ENCODE measurements at regions not wholly inside any gene's neighbourhood (a gene's known extent, or its start where the extent isn't known, plus 50 kb on each side); places are given as distances from the start of the nearest gene placed in this dataset.
"Not testable (repeated sequence)": the region's sequence is repeated elsewhere in the genome, so short reads cannot be mapped to it uniquely, and the experiment has no call there.

GRCh38 chr6:5843078-5843477 is 163.6 kb downstream of the NRN1 start:
- DNase-seq (ENCODE audit: low read depth, low spot score) = no peak
- CTCF ChIA-PET = no interaction called here
- no peak overlapping the region for H3K4me3 ChIP-seq (ENCODE audit: low read depth, low read length)
- POLR2A ChIA-PET = no interaction called here
- TF ChIP-seq CTCF (IDR thresholded peaks at IDR 0.05; ENCODE audit: insufficient read depth, low read length, missing control alignments) = no peak

- no peak overlapping the region for H3K4me3 ChIP-seq (ENCODE audit: low read depth, low read length)
- CTCF ChIA-PET = interaction anchor here (0.7 kb wide), 1 partner anchor 370 kb away, joined by 3 read pairs; no protein-coding TSS in a partner anchor
- no peak for DNase-seq (ENCODE audit: low read depth, low spot score)
- no peak for TF ChIP-seq CTCF (IDR thresholded peaks at IDR 0.05; ENCODE audit: insufficient read depth, low read length, missing control alignments)
- POLR2A ChIA-PET = no interaction called here
These were observed 165.9 kb downstream of the NRN1 start for GRCh38 chr6:5840734-5841390.

GRCh38 chr6:5838656-5839396 is 167.9 kb downstream of the NRN1 start:
- CTCF ChIA-PET = no interaction called here
- no peak for TF ChIP-seq CTCF (IDR thresholded peaks at IDR 0.05; ENCODE audit: insufficient read depth, low read length, missing control alignments)
- DNase-seq (ENCODE audit: low read depth, low spot score) = no peak
- POLR2A ChIA-PET = no interaction called here
- H3K4me3 ChIP-seq (ENCODE audit: low read depth, low read length) = no peak overlapping the region

GRCh38 chr6:5837323-5837722 is 169.4 kb downstream of the NRN1 start:
- no peak for TF ChIP-seq CTCF (IDR thresholded peaks at IDR 0.05; ENCODE audit: insufficient read depth, low read length, missing control alignments)
- ChIA-PET POLR2A (no interaction called here), CTCF (interaction anchor here (0.9 kb wide), 1 partner anchor 366 kb away, joined by 3 read pairs; no protein-coding TSS in a partner anchor)
- no peak for DNase-seq (ENCODE audit: low read depth, low spot score)
- no peak overlapping the region for H3K4me3 ChIP-seq (ENCODE audit: low read depth, low read length)

- CTCF ChIA-PET; POLR2A ChIA-PET; H3K4me3 ChIP-seq (ENCODE audit: low read depth, low read length); DNase-seq (ENCODE audit: low read depth, low spot score): not testable (repeated sequence)
These were observed 170.1 kb downstream of the NRN1 start for GRCh38 chr6:5836597-5836996.

- DNase-seq (ENCODE audit: low read depth, low spot score) = no peak
- TF ChIP-seq CTCF (IDR thresholded peaks at IDR 0.05; ENCODE audit: insufficient read depth, low read length, missing control alignments) = no peak
- no peak overlapping the region for H3K4me3 ChIP-seq (ENCODE audit: low read depth, low read length)
- POLR2A ChIA-PET = no interaction called here
- CTCF ChIA-PET = no interaction called here
These were observed 173.6 kb downstream of the NRN1 start for GRCh38 chr6:5833120-5833519.

- no peak for DNase-seq (ENCODE audit: low read depth, low spot score)
- H3K4me3 ChIP-seq (ENCODE audit: low read depth, low read length) = no peak overlapping the region
- ChIA-PET CTCF (no interaction called here), POLR2A (no interaction called here)
- no peak for TF ChIP-seq CTCF (IDR thresholded peaks at IDR 0.05; ENCODE audit: insufficient read depth, low read length, missing control alignments)
These were observed 174.1 kb downstream of the NRN1 start for GRCh38 chr6:5832668-5833067.

GRCh38 chr6:5831219-5831862 is 175.4 kb downstream of the NRN1 start:
- DNase-seq (ENCODE audit: low read depth, low spot score); CTCF ChIA-PET; H3K4me3 ChIP-seq (ENCODE audit: low read depth, low read length); POLR2A ChIA-PET: not testable (repeated sequence)

Measured in AG04449 (cell line).